ENCODE measurements at regions not wholly inside any gene's neighbourhood (a gene's known extent, or its start where the extent isn't known, plus 50 kb on each side); places are given as distances from the start of the nearest gene placed in this dataset.

DNA sequence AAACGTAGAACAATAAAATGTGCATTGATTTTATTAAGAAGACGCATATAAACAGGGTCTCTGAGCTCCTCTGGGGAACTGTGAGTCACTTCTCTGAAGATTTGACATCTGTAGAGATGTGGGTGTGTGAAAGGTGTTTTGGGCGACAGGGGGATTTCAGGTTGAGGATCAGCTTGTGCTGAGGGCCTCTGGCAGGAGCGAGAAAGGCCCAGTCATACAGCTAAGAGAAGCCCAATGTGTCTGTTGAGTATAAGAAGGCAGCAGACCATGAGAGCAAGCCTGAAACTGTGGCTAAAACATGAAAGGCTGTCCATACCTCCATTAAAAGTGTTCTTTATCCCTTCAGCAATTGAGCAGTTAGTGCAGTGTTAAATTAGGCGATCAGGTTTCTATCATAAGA is 406.5 kb upstream of the MON1B start:
- Mint-ChIP-seq H3K9me3 (ENCODE audit: insufficient read depth) (peaks cover 19% of the 10 kb centered on the region), H3K36me3 (ENCODE audit: low read depth) (no peaks in the 10 kb centered on the region), H3K27ac (no peak overlapping the region), H3K27me3 (ENCODE audit: low read depth) (no peaks in the 10 kb centered on the region), H3K4me3 (no peak overlapping the region), H3K4me1 (ENCODE audit: low read depth) (no peaks in the 10 kb centered on the region)
- ChIA-PET POLR2A (no interaction called here), CTCF (no interaction called here)
- ATAC-seq: no peak
- DNase-seq: no peak

DNA sequence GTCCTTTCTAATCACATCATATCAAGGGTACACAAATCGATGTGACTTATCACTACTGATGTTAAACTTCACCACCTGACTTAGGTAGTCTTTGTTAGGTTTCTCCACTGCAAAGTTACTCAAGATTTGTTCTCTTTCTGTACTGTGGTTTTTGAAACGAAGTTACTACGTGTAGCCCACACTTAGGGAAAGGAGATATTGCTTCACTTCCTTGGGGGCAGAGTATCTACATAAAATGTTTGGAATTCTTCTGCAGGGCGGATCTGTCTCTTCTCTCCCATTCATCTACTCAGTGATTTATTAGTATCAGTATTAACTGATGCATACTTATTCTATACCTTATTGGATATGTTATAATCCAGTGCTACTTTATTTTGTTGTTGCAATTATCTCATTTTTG is 403.6 kb upstream of the MON1B start:
- no peaks in the 10 kb centered on the region for H3K36me3 Mint-ChIP-seq (ENCODE audit: low read depth)
- no peak overlapping the region for H3K4me3 Mint-ChIP-seq
- no peaks in the 10 kb centered on the region for H3K4me1 Mint-ChIP-seq (ENCODE audit: low read depth)
- H3K27ac Mint-ChIP-seq: no peak overlapping the region
- no peak for ATAC-seq
- H3K9me3 Mint-ChIP-seq (ENCODE audit: insufficient read depth): peaks cover 8% of the 10 kb centered on the region
- no peaks in the 10 kb centered on the region for H3K27me3 Mint-ChIP-seq (ENCODE audit: low read depth)
- ChIA-PET POLR2A (no interaction called here), CTCF (no interaction called here)
- DNase-seq: no peak

DNA sequence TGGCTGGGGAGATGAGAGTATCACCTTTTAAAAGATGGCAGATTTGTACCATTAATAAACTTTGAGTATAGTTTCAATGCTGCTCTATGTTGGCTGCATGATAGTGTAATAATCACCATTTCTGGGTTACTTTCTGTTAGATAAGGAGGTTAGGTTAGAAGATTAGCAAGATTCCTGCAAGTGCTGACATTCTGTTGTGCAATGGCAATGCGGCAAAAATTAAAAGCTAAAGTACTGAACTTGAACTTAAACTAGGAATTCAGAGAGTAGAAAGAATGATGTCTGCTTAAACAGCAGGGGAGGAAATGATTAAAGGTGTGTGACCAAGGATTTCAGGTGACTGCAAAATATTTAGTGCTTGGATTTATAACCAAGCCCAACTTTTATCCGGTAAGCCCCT is 399.8 kb upstream of the MON1B start:
- Mint-ChIP-seq H3K36me3 (ENCODE audit: low read depth) (no peaks in the 10 kb centered on the region), H3K27me3 (ENCODE audit: low read depth) (no peaks in the 10 kb centered on the region), H3K4me3 (no peak overlapping the region), H3K4me1 (ENCODE audit: low read depth) (no peaks in the 10 kb centered on the region), H3K27ac (no peak overlapping the region), H3K9me3 (ENCODE audit: insufficient read depth) (peaks cover 8% of the 10 kb centered on the region)
- no peak for ATAC-seq
- DNase-seq: no peak
- CTCF ChIA-PET: no interaction called here
- POLR2A ChIA-PET: no interaction called here

DNA sequence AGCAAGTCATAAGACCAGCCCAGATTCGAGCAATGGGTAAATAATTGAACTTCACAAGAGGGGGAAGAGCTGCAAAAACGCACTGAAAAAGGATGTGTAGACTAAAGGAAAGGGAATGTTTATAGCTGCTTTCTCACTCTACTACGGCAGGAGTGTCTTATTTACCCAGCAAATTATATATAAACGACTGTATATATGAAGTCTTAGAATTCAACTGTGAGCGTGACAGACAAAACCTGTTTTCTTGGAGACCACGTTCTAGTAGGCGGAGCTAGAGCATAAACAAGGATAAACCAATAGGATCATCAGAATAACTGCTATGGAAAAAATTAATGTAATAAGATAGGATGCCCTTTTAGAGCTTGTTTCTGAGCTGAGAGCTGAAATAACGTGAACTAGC is 394.6 kb upstream of the MON1B start:
- no peaks in the 10 kb centered on the region for H3K27me3 Mint-ChIP-seq (ENCODE audit: low read depth)
- ATAC-seq: no peak
- no peaks in the 10 kb centered on the region for H3K36me3 Mint-ChIP-seq (ENCODE audit: low read depth)
- H3K4me1 Mint-ChIP-seq (ENCODE audit: low read depth): no peaks in the 10 kb centered on the region
- ChIA-PET CTCF (no interaction called here), POLR2A (no interaction called here)
- H3K9me3 Mint-ChIP-seq (ENCODE audit: insufficient read depth): peaks cover 5% of the 10 kb centered on the region
- H3K4me3 Mint-ChIP-seq: no peak overlapping the region
- no peak for DNase-seq
- H3K27ac Mint-ChIP-seq: no peak overlapping the region

DNA sequence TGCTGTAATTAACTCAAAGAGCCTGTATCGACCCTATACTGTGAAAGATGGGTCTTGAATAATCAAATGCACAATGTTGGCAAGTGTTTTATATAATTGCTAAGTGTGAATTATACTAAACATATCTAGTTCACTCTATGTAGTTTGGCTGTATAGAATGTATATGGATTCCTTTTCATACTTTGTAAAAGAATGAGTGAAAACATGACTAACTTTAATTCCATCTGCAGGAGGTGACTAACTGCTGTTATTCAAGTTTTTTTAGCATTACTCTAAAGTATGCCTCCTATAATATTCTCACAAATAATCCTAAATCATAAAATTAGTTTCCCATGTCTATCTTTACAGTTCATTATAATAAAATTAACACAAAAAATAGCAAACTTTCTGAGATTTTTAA is 394.0 kb upstream of the MON1B start:
- Mint-ChIP-seq H3K9me3 (ENCODE audit: insufficient read depth) (peaks cover 5% of the 10 kb centered on the region), H3K4me3 (no peak overlapping the region), H3K27me3 (ENCODE audit: low read depth) (no peaks in the 10 kb centered on the region), H3K4me1 (ENCODE audit: low read depth) (no peaks in the 10 kb centered on the region), H3K36me3 (ENCODE audit: low read depth) (no peaks in the 10 kb centered on the region), H3K27ac (no peak overlapping the region)
- ChIA-PET POLR2A (no interaction called here), CTCF (no interaction called here)
- DNase-seq: no peak
- ATAC-seq: no peak

DNA sequence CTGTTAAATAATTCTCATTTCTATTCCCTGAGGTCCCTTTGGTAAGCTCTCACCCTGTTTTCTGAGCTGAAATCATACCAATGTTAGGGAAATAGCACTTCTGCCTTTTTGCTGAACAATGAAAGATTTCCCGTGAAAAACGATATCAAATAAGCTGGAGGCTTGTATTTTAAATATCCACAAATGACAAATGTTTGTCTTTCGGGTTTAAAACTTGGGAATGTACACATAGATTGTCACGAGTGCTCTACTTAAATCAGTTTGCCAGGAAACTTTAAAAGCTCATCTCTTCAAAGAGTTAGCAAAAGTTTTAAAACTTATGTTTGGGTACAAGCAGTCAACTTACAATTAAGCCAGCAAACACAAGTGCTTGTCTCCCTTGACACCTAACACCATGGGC is 393.5 kb upstream of the MON1B start:
- no peak for DNase-seq
- Mint-ChIP-seq H3K9me3 (ENCODE audit: insufficient read depth) (peaks cover 5% of the 10 kb centered on the region), H3K4me1 (ENCODE audit: low read depth) (no peaks in the 10 kb centered on the region), H3K4me3 (no peak overlapping the region), H3K27ac (no peak overlapping the region), H3K27me3 (ENCODE audit: low read depth) (no peaks in the 10 kb centered on the region), H3K36me3 (ENCODE audit: low read depth) (no peaks in the 10 kb centered on the region)
- no peak for ATAC-seq
- POLR2A ChIA-PET: no interaction called here
- CTCF ChIA-PET: no interaction called here

DNA sequence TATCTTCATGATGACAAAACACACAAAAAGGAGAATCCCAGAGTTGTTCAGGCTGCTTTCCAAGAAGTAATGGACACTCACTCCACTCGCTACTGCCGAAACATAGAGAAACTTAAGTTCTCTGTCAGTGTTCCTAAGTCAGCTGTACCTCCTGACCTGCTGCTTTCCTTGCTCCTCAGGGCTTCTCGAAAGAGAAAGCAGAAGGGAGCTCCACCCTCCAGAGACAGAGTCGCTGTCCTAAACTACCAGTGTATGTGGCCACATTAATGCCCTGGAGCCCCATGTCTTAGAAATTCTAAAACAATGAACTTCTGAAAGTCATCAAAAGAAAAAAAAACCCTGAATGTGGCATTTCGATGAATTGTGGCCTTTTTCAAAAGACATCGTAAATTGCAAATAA is 390.8 kb upstream of the MON1B start:
- no peaks in the 10 kb centered on the region for H3K27me3 Mint-ChIP-seq (ENCODE audit: low read depth)
- no peak for DNase-seq
- ChIA-PET POLR2A (no interaction called here), CTCF (no interaction called here)
- peaks cover 3% of the 10 kb centered on the region for H3K9me3 Mint-ChIP-seq (ENCODE audit: insufficient read depth)
- ATAC-seq: no peak
- H3K4me3 Mint-ChIP-seq: no peak overlapping the region
- no peak overlapping the region for H3K27ac Mint-ChIP-seq
- no peaks in the 10 kb centered on the region for H3K4me1 Mint-ChIP-seq (ENCODE audit: low read depth)
- no peaks in the 10 kb centered on the region for H3K36me3 Mint-ChIP-seq (ENCODE audit: low read depth)

DNA sequence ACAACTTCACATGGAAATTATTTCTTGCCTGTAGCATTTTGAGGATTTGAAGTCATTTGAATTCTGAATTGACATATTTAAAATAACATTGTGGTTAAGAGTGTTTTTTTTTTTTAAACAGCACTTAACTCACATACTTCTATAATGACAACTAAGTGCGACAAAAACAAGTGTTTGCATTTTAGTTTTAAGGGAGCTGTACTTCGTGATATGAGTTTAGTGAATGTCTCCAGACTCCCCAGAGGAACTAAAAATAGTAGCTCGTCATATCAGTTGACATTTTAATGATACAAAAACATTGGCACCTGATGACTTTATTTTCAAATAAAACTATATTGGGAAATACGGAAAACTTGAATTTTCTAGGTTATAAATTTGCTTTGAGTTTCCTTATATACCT is 389.6 kb upstream of the MON1B start:
- CTCF ChIA-PET: no interaction called here
- POLR2A ChIA-PET: no interaction called here
- H3K9me3 Mint-ChIP-seq (ENCODE audit: insufficient read depth): peaks cover 6% of the 10 kb centered on the region

DNA sequence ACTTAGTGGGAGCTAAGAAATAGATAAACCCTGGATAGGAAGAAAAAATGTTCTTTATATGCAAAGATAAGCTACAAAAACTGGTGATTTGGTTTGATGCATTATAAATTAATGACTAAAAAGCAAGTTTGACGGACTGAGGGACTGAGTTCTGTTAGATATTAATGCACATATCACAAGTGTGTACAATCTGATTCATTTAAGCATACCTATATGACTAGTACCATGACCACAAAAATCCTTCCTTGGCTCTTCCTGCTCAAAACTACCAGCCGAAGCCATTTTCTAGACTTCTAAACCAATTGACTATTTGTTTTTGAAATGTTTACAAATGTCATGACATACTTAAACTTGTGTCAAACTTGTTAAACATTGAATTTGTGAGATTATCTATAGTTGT is 374.5 kb upstream of the MON1B start:
- ChIA-PET POLR2A (no interaction called here), CTCF (no interaction called here)
- H3K27ac Mint-ChIP-seq: no peak overlapping the region
- no peak for ATAC-seq
- no peaks in the 10 kb centered on the region for H3K27me3 Mint-ChIP-seq (ENCODE audit: low read depth)
- peaks cover 11% of the 10 kb centered on the region for H3K9me3 Mint-ChIP-seq (ENCODE audit: insufficient read depth)
- H3K4me3 Mint-ChIP-seq: no peak overlapping the region
- no peaks in the 10 kb centered on the region for H3K36me3 Mint-ChIP-seq (ENCODE audit: low read depth)
- DNase-seq: no peak
- no peaks in the 10 kb centered on the region for H3K4me1 Mint-ChIP-seq (ENCODE audit: low read depth)

More for the DNA sequence above, 389.6 kb upstream of the MON1B start:
- Mint-ChIP-seq H3K4me3 (no peak overlapping the region), H3K27ac (no peak overlapping the region), H3K27me3 (ENCODE audit: low read depth) (no peaks in the 10 kb centered on the region), H3K4me1 (ENCODE audit: low read depth) (no peaks in the 10 kb centered on the region), H3K36me3 (ENCODE audit: low read depth) (no peaks in the 10 kb centered on the region)
- ATAC-seq (no peak), DNase-seq (no peak)

DNA sequence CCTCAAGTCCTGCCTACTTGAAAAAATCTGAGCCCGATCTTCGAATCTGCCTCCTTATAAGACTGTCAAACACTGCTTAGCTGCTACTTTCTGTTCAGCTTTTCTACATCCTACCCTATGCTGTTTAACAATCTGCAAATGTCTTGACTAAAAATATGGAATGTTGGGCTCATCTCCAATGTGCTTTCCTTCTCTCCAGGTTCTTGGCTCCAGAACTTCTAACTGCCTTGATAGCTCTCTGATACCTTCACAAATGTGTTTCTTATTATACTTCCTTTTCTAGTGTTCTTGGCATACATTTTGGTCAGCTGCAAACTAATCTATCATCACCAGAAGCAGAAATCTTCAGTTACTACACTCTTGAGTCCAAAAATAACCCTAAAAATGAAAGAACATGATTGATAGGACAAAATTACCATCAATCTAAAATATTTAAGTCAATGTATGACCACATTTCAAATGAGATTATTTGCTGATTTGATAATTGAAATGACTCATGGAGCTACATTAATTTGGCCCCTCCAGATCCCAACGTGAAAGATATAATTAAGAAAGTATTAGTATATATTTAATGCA is 372.3 kb upstream of the MON1B start:
- ChIA-PET CTCF (no interaction called here), POLR2A (no interaction called here)
- Mint-ChIP-seq H3K4me3 (no peak overlapping the region), H3K9me3 (ENCODE audit: insufficient read depth) (peaks cover 4% of the 10 kb centered on the region), H3K4me1 (ENCODE audit: low read depth) (no peaks in the 10 kb centered on the region), H3K36me3 (ENCODE audit: low read depth) (no peaks in the 10 kb centered on the region), H3K27ac (no peak overlapping the region), H3K27me3 (ENCODE audit: low read depth) (no peaks in the 10 kb centered on the region)
- no peak for ATAC-seq
- no peak for DNase-seq

DNA sequence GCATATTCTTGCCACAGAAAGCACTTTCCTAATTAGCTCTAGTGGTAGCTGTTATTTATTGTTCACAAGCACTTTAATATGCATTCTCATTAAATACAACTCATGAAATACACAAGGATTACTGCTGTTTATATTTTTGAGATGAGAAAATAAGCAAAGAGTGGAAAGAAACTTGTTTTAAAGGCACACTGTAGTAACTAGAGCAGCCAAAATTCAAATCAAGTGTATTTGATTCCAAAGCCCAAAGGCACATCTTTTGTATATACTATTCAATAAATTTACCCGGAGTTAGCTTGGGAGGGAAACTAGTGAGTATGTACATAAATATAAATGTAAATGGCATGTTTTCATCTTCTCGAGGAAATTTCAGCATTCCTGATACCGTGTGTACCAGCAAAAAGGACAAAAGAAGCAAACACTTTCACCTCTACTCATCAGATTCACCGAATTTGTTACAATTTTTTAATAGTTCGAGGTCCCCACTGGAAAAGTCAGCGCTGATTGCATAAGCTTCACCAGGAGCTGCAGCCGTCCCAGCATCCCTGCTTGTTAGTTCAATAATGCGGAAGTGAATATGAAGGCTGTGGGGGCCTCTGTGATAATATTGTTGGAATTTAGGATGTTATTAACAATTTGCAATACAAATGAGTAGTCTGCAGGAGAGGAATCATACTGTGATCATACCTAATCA is 371.6 kb upstream of the MON1B start:
- POLR2A ChIA-PET: interaction anchor here (0.7 kb wide), 1 partner anchor 69 kb away, joined by 5 read pairs; no protein-coding TSS in a partner anchor
- CTCF ChIA-PET: no interaction called here

DNA sequence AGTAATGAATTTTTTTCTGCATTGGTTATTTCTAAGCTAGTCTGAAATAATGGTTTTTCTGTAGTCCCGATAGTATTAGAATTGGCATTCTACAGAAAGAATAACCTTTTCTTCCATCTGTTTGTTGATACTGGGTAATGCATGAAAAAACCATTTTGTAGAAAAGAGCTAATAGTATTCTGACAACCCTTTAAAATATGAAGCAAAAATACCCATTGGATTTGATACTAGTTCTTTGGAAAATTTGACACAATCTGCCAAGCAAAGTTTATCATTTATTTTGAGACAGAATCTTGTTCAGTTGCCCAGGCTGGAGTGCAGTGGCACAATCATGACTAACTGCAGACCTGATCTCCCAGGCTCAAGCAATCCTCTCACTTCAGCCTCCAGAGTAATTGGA is 366.8 kb upstream of the MON1B start:
- DNase-seq (no peak), ATAC-seq (no peak)
- Mint-ChIP-seq H3K36me3 (ENCODE audit: low read depth) (no peaks in the 10 kb centered on the region), H3K9me3 (ENCODE audit: insufficient read depth) (peaks cover 4% of the 10 kb centered on the region), H3K4me3 (no peak overlapping the region), H3K4me1 (ENCODE audit: low read depth) (no peaks in the 10 kb centered on the region), H3K27ac (no peak overlapping the region), H3K27me3 (ENCODE audit: low read depth) (no peaks in the 10 kb centered on the region)
- ChIA-PET POLR2A (no interaction called here), CTCF (no interaction called here)

More for the DNA sequence above, 371.6 kb upstream of the MON1B start:
- Mint-ChIP-seq H3K27ac (no peak overlapping the region), H3K36me3 (ENCODE audit: low read depth) (no peaks in the 10 kb centered on the region), H3K4me1 (ENCODE audit: low read depth) (no peaks in the 10 kb centered on the region), H3K4me3 (no peak overlapping the region), H3K27me3 (ENCODE audit: low read depth) (no peaks in the 10 kb centered on the region), H3K9me3 (ENCODE audit: insufficient read depth) (peaks cover 4% of the 10 kb centered on the region)
- ATAC-seq (no peak), DNase-seq (no peak)

DNA sequence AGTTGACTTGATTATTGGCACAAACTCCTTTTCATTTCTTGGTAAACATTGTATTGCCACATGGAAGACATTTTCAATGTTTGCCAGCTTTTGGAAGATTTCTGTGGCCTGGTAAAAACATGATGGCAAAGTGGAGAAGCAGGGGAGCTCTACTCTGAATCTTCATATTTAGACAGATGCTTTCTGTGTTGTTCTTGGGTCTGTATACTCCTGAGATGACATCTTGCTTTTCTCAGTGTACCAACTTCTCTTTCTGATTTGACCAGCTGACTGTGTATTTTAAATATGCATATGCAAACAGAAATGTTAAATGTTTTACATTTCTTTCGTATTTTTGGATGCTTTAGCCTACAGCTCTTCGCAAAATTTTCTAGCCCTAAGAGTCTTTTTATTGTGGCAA is 366.2 kb upstream of the MON1B start:
- peaks cover 4% of the 10 kb centered on the region for H3K9me3 Mint-ChIP-seq (ENCODE audit: insufficient read depth)
- H3K4me1 Mint-ChIP-seq (ENCODE audit: low read depth): no peaks in the 10 kb centered on the region
- DNase-seq: no peak
- ATAC-seq: no peak
- no peaks in the 10 kb centered on the region for H3K36me3 Mint-ChIP-seq (ENCODE audit: low read depth)
- H3K4me3 Mint-ChIP-seq: no peak overlapping the region
- POLR2A ChIA-PET: no interaction called here
- H3K27ac Mint-ChIP-seq: no peak overlapping the region
- H3K27me3 Mint-ChIP-seq (ENCODE audit: low read depth): no peaks in the 10 kb centered on the region
- CTCF ChIA-PET: no interaction called here
